Vagina (tissue), 2 donors: ENCODE measurements at regions not wholly inside any gene's neighbourhood (a gene's known extent, or its start where the extent isn't known, plus 50 kb on each side); places are given as distances from the start of the nearest gene placed in this dataset.

Experiments
- POLR2A ChIP-seq, 2 donors: fragments of 450-650 bp; IDR thresholded peaks; one replicate each; pipeline ENCODE4 v1.6.1; 2017; ENCODE audit warnings: antibody characterized with exemption in 2 of 2, mild to moderate bottlenecking in 2 of 2, moderate library complexity in 2 of 2
- POLR2AphosphoS5 ChIP-seq, 2 donors: sonication (generic); formaldehyde crosslinking; IDR thresholded peaks; one replicate each; pipeline ENCODE4 v1.9.0; 2017; ENCODE audit warnings: antibody characterized with exemption in 2 of 2, mild to moderate bottlenecking in 2 of 2, low read depth in 1 of 2; ENCODE audit not compliant: insufficient read depth in 1 of 2
- TF ChIP-seq, protein P1 (sequence below), 3 experiments: fragments of 450-650 bp in 2 of 3; fragments of 200-600 bp in 1 of 3; sonication (generic) in 1 of 3; IDR thresholded peaks; one replicate each; pipeline ENCODE4 v1.5.1; 2017 to 2019; ENCODE audit warnings: antibody characterized with exemption in 3 of 3, mild to moderate bottlenecking in 2 of 3, moderate library complexity in 2 of 3

DNA sequence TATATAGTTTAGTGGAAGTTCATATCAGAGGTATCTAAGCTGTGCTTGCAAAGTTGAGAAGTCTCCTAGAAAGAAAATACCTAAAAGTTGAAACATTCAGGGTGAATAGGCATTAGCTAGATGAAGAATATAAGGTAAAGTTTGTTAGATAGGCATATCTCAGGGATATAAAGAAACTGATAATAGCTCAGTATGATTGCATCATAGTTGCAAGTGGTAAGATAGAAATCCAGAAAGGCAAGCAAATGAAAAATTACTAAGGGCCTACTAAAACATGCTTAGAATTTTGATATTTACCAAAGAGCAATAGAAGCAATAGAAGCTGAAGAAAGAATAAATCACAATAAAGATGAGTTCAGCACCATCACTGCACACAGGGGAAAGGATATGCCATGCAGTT is 610.0 kb upstream of the ADGRL3 start:
- TF ChIP-seq, protein P1, sequence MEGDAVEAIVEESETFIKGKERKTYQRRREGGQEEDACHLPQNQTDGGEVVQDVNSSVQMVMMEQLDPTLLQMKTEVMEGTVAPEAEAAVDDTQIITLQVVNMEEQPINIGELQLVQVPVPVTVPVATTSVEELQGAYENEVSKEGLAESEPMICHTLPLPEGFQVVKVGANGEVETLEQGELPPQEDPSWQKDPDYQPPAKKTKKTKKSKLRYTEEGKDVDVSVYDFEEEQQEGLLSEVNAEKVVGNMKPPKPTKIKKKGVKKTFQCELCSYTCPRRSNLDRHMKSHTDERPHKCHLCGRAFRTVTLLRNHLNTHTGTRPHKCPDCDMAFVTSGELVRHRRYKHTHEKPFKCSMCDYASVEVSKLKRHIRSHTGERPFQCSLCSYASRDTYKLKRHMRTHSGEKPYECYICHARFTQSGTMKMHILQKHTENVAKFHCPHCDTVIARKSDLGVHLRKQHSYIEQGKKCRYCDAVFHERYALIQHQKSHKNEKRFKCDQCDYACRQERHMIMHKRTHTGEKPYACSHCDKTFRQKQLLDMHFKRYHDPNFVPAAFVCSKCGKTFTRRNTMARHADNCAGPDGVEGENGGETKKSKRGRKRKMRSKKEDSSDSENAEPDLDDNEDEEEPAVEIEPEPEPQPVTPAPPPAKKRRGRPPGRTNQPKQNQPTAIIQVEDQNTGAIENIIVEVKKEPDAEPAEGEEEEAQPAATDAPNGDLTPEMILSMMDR (IDR thresholded peaks at IDR 0.05), result no peak
- TF ChIP-seq POLR2AphosphoS5 (IDR thresholded peaks at IDR 0.05; ENCODE audit: insufficient read depth in 1 of 2, low read depth in 1 of 2), result no peak
- no peak for TF ChIP-seq POLR2A (IDR thresholded peaks at IDR 0.05)
